Stimulated activated CD4-positive, alpha-beta T cell treated with anti-CD3 and anti-CD28 coated beads, Interleukin-4, amount 100 ng/mL, for 4 hours (primary cell): ENCODE measurements at regions not wholly inside any gene's neighbourhood (a gene's known extent, or its start where the extent isn't known, plus 50 kb on each side); places are given as distances from the start of the nearest gene placed in this dataset.
"Not testable (repeated sequence)": the region's sequence is repeated elsewhere in the genome, so short reads cannot be mapped to it uniquely, and the experiment has no call there.

Source experiments
- DNase-seq, 2 experiments: peaks; one replicate each; pipeline ENCODE4 v3.0.0-alpha.2; 2020

- DNase-seq = no peak
Observed at GRCh38 chr13:50618206-50618605, 225.3 kb downstream of the DLEU7 start.

- DNase-seq = no peak
Observed at GRCh38 chr13:50626101-50626547, 217.4 kb downstream of the DLEU7 start.

GRCh38 chr13:50627111-50627510, 216.4 kb downstream of the DLEU7 start:
- DNase-seq = no peak

- not testable (repeated sequence) for DNase-seq
Observed at GRCh38 chr13:50628512-50628911, 215.0 kb downstream of the DLEU7 start.

- DNase-seq = no peak
Observed at GRCh38 chr13:50629497-50629896, 214.0 kb downstream of the DLEU7 start.

- DNase-seq = no peak
Observed at GRCh38 chr13:50629966-50630365, 213.5 kb downstream of the DLEU7 start.

GRCh38 chr13:50631041-50631440, 212.5 kb downstream of the DLEU7 start:
- DNase-seq = no peak

- DNase-seq = no peak
Observed at GRCh38 chr13:50634339-50634738, 209.2 kb downstream of the DLEU7 start.

- no peak for DNase-seq
Observed at GRCh38 chr13:50635504-50635903, 208.0 kb downstream of the DLEU7 start.

GRCh38 chr13:50636007-50636704, 207.3 kb downstream of the DLEU7 start:
- DNase-seq = no peak

GRCh38 chr13:50643060-50643459, 200.4 kb downstream of the DLEU7 start:
- no peak for DNase-seq

- DNase-seq = no peak
Observed at GRCh38 chr13:50644081-50644871, 199.2 kb downstream of the DLEU7 start.

- DNase-seq = no peak
Observed at GRCh38 chr13:50645092-50645491, 198.4 kb downstream of the DLEU7 start.

GRCh38 chr13:50646070-50646469, 197.4 kb downstream of the DLEU7 start:
- no peak for DNase-seq

GRCh38 chr13:50649211-50649610, 194.3 kb downstream of the DLEU7 start:
- DNase-seq = no peak

- DNase-seq = no peak
Observed at GRCh38 chr13:50650592-50651504, 192.6 kb downstream of the DLEU7 start.

- DNase-seq = no peak
Observed at GRCh38 chr13:50651922-50652321, 191.6 kb downstream of the DLEU7 start.

GRCh38 chr13:50654331-50654730, 189.2 kb downstream of the DLEU7 start:
- DNase-seq = no peak

GRCh38 chr13:50661881-50662280, 181.6 kb downstream of the DLEU7 start:
- DNase-seq = not testable (repeated sequence)

GRCh38 chr13:50664951-50665350, 178.5 kb downstream of the DLEU7 start:
- no peak for DNase-seq

- DNase-seq = no peak
Observed at GRCh38 chr13:50668049-50668448, 175.4 kb downstream of the DLEU7 start.

- no peak for DNase-seq
Observed at GRCh38 chr13:50668691-50669271, 174.7 kb downstream of the DLEU7 start.

GRCh38 chr13:50670272-50670671, 173.2 kb downstream of the DLEU7 start:
- DNase-seq = no peak
